Astrocyte (in vitro differentiated cells and primary cell): ENCODE measurements at regions not wholly inside any gene's neighbourhood (a gene's known extent, or its start where the extent isn't known, plus 50 kb on each side); places are given as distances from the start of the nearest gene placed in this dataset.

ENCODE experiments used
- DNase-seq: peaks from one replicate; pipeline ENCODE4 v3.0.0-alpha.2; 2010; ENCODE audit warnings: low read depth
- FAIRE-seq: peaks from 2 replicates; lab custom pipeline; 2011; peaks lifted over from hg19 to GRCh38; lab: Jason Lieb, UNC
- H2AFZ ChIP-seq: 2 replicates; pipeline ENCODE4 v1.6.0; 2012; ENCODE audit warnings: low read depth, low read length, inconsistent platforms
- H3K27ac ChIP-seq: 2 replicates; pipeline ENCODE4 v1.5.1; 2011; ENCODE audit warnings: low read depth, low read length, inconsistent platforms
- H3K27me3 ChIP-seq: 2 replicates; pipeline ENCODE4 v1.6.0; 2011; ENCODE audit warnings: low read length, inconsistent platforms; ENCODE audit not compliant: insufficient read depth
- H3K36me3 ChIP-seq: 2 replicates; pipeline ENCODE4 v1.5.1; 2011; ENCODE audit warnings: low read length, inconsistent platforms; ENCODE audit not compliant: insufficient read depth
- H3K4me1 ChIP-seq: 2 replicates; pipeline ENCODE4 v1.5.1; 2011; ENCODE audit warnings: low read length, inconsistent platforms; ENCODE audit not compliant: insufficient read depth
- H3K4me2 ChIP-seq: 2 replicates; pipeline ENCODE4 v1.6.0; 2012; ENCODE audit warnings: low read length, inconsistent platforms
- H3K4me3 ChIP-seq: 2 replicates; pipeline ENCODE4 v1.5.1; 2011; ENCODE audit warnings: low read depth, mild to moderate bottlenecking, low read length, inconsistent platforms; ENCODE audit not compliant: insufficient read depth
- H3K79me2 ChIP-seq: 2 replicates; pipeline ENCODE4 v1.6.0; 2012; ENCODE audit warnings: mild to moderate bottlenecking, low read length, inconsistent platforms; ENCODE audit not compliant: insufficient read depth
- H3K9ac ChIP-seq: 2 replicates; pipeline ENCODE4 v1.6.0; 2012; ENCODE audit warnings: mild to moderate bottlenecking, low read length, inconsistent platforms
- H3K9me3 ChIP-seq: 2 replicates; pipeline ENCODE4 v1.5.1; 2012; ENCODE audit warnings: low read depth, mild to moderate bottlenecking, low read length, inconsistent platforms; ENCODE audit not compliant: insufficient read depth
- H4K20me1 ChIP-seq: 2 replicates; pipeline ENCODE4 v1.6.0; 2012; ENCODE audit warnings: low read length, inconsistent platforms; ENCODE audit not compliant: insufficient read depth
- H3K27ac Mint-ChIP-seq: one replicate; pipeline ENCODE4 v1.8.0; 2021; ENCODE audit warnings: mild to moderate bottlenecking, mixed read lengths; ENCODE audit not compliant: unreplicated experiment
- H3K27me3 Mint-ChIP-seq: one replicate; pipeline ENCODE4 v1.8.0; 2021; ENCODE audit warnings: low read depth, mixed read lengths; ENCODE audit not compliant: unreplicated experiment
- H3K36me3 Mint-ChIP-seq: one replicate; pipeline ENCODE4 v1.8.0; 2021; ENCODE audit warnings: low read depth, mixed read lengths; ENCODE audit not compliant: unreplicated experiment
- H3K4me1 Mint-ChIP-seq: one replicate; pipeline ENCODE4 v1.8.0; 2021; ENCODE audit warnings: low read depth, mixed read lengths; ENCODE audit not compliant: unreplicated experiment
- H3K4me3 Mint-ChIP-seq: one replicate; pipeline ENCODE4 v1.8.0; 2021; ENCODE audit warnings: mild to moderate bottlenecking, moderate library complexity, mixed read lengths; ENCODE audit not compliant: unreplicated experiment
- H3K9me3 Mint-ChIP-seq: one replicate; pipeline ENCODE4 v1.8.0; 2021; ENCODE audit warnings: mild to moderate bottlenecking, mixed read lengths; ENCODE audit not compliant: unreplicated experiment
- CTCF ChIP-seq: IDR thresholded peaks from 2 replicates; pipeline ENCODE4 v1.5.1; 2011; ENCODE audit warnings: low read depth, mild to moderate bottlenecking, inconsistent platforms, low read length, moderate library complexity; ENCODE audit not compliant: insufficient read depth
- EZH2 ChIP-seq: IDR thresholded peaks from 2 replicates; pipeline ENCODE4 v1.6.1; 2012; ENCODE audit warnings: mild to moderate bottlenecking, low read length, inconsistent platforms; ENCODE audit not compliant: insufficient read depth

- no peaks in the 10 kb centered on the region for H3K36me3 Mint-ChIP-seq
- no peak overlapping the region for H3K4me3 Mint-ChIP-seq
- H3K27ac Mint-ChIP-seq, result no peak overlapping the region
- H3K4me1 Mint-ChIP-seq, result no peaks in the 10 kb centered on the region
- H3K9me3 ChIP-seq, result no peaks in the 10 kb centered on the region
- no peak for TF ChIP-seq EZH2
- no peak for TF ChIP-seq CTCF
- no peaks in the 10 kb centered on the region for H3K36me3 ChIP-seq
- no peak overlapping the region for H2AFZ ChIP-seq
- no peak overlapping the region for H3K27ac ChIP-seq
- H3K27me3 Mint-ChIP-seq, result no peaks in the 10 kb centered on the region
- no peaks in the 10 kb centered on the region for H3K9me3 Mint-ChIP-seq
- H3K79me2 ChIP-seq, result no peaks in the 10 kb centered on the region
- H3K4me1 ChIP-seq, result no peaks in the 10 kb centered on the region
- FAIRE-seq (no peak), DNase-seq (no peak)
- H3K27me3 ChIP-seq, result no peaks in the 10 kb centered on the region
- H3K9ac ChIP-seq, result no peak overlapping the region
- no peak overlapping the region for H3K4me2 ChIP-seq
- no peaks in the 10 kb centered on the region for H4K20me1 ChIP-seq
- no peak overlapping the region for H3K4me3 ChIP-seq
These were observed 100.1 kb upstream of the OSR1 start for GRCh38 chr2:19458427-19459003.

GRCh38 chr2:19457809-19458208 lies 99.4 kb upstream of the OSR1 start:
- H3K79me2 ChIP-seq, result no peaks in the 10 kb centered on the region
- Mint-ChIP-seq H3K9me3 (no peaks in the 10 kb centered on the region), H3K27ac (no peak overlapping the region), H3K4me3 (no peak overlapping the region), H3K27me3 (no peaks in the 10 kb centered on the region), H3K36me3 (no peaks in the 10 kb centered on the region), H3K4me1 (no peaks in the 10 kb centered on the region)
- no peak for FAIRE-seq
- H3K4me2 ChIP-seq, result no peak overlapping the region
- no peaks in the 10 kb centered on the region for H3K36me3 ChIP-seq
- H4K20me1 ChIP-seq, result no peaks in the 10 kb centered on the region
- DNase-seq, result no peak
- TF ChIP-seq CTCF, result no peak
- H3K9ac ChIP-seq, result no peak overlapping the region
- H3K27ac ChIP-seq, result no peak overlapping the region
- no peaks in the 10 kb centered on the region for H3K9me3 ChIP-seq
- H3K27me3 ChIP-seq, result no peaks in the 10 kb centered on the region
- H3K4me3 ChIP-seq, result no peak overlapping the region
- no peaks in the 10 kb centered on the region for H3K4me1 ChIP-seq
- no peak overlapping the region for H2AFZ ChIP-seq

- H3K4me3 ChIP-seq, result no peak overlapping the region
- H3K4me1 ChIP-seq, result no peaks in the 10 kb centered on the region
- DNase-seq, result no peak
- H3K27ac ChIP-seq, result no peak overlapping the region
- no peak overlapping the region for H3K27ac Mint-ChIP-seq
- H3K9me3 ChIP-seq, result no peaks in the 10 kb centered on the region
- no peak for FAIRE-seq
- no peaks in the 10 kb centered on the region for H3K27me3 Mint-ChIP-seq
- no peaks in the 10 kb centered on the region for H4K20me1 ChIP-seq
- H3K79me2 ChIP-seq, result no peaks in the 10 kb centered on the region
- no peaks in the 10 kb centered on the region for H3K36me3 Mint-ChIP-seq
- H2AFZ ChIP-seq, result no peak overlapping the region
- H3K4me3 Mint-ChIP-seq, result no peak overlapping the region
- no peaks in the 10 kb centered on the region for H3K4me1 Mint-ChIP-seq
- no peak overlapping the region for H3K4me2 ChIP-seq
- no peak for TF ChIP-seq EZH2
- no peak for TF ChIP-seq CTCF
- no peaks in the 10 kb centered on the region for H3K9me3 Mint-ChIP-seq
- no peak overlapping the region for H3K9ac ChIP-seq
- no peaks in the 10 kb centered on the region for H3K36me3 ChIP-seq
- H3K27me3 ChIP-seq, result no peaks in the 10 kb centered on the region
These were observed 98.4 kb upstream of the OSR1 start for GRCh38 chr2:19456705-19457309.
